ENCODE measurements at regions not wholly inside any gene's neighbourhood (a gene's known extent, or its start where the extent isn't known, plus 50 kb on each side); places are given as distances from the start of the nearest gene placed in this dataset.
"Not testable (repeated sequence)": the region's sequence is repeated elsewhere in the genome, so short reads cannot be mapped to it uniquely, and the experiment has no call there.

DNA sequence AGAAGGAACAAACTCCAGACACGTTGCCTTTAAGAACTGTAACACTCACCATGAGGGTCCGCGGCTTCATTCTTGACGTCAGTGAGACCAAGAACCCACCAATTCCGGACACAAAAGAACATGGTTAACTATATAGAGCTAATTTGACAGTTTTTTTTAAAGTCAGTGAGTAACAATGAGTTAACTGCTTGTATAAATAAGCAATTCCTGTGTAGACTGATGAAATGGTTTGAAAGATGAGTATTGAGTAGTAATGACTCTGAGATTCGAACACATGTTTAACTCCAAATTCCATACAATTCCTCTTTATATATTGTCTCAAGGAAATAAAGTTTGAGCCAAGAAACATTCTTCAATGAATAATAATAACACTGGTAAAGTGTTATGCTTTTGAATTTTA is 478.0 kb downstream of the MMUT start:
- Histone ChIP-seq H2BK12ac (ENCODE audit: insufficient read length, low read depth, low read length) (no peak overlapping the region), H3K79me1 (ENCODE audit: insufficient read depth, low read depth, low read length, poor library complexity, severe bottlenecking) (no peaks in the 10 kb centered on the region), H3K23me2 (ENCODE audit: insufficient read length, low read depth, low read length, poor library complexity, severe bottlenecking) (no peaks in the 10 kb centered on the region), H2AFZ (ENCODE audit: low read length) (no peak overlapping the region), H3K4me2 (ENCODE audit: insufficient read depth, insufficient read length, low read length) (no peak overlapping the region), H3T11ph (ENCODE audit: low read length) (no peak overlapping the region), H2AK5ac (ENCODE audit: insufficient read length, low read length) (no peak overlapping the region), H2BK5ac (ENCODE audit: insufficient read length, low read length) (no peak overlapping the region), H3K4me1 (ENCODE audit: insufficient read depth, low read length) (no peaks in the 10 kb centered on the region), H4K91ac (ENCODE audit: insufficient read length, low read depth, low read length) (no peak overlapping the region), H2BK15ac (ENCODE audit: low read depth, low read length) (no peak overlapping the region), H3K4ac (ENCODE audit: low read depth, low read length) (no peak overlapping the region), H3K9ac (ENCODE audit: extremely low read depth, insufficient read length, low read length) (no peak overlapping the region), H4K5ac (ENCODE audit: insufficient read length, low read depth, low read length) (no peak overlapping the region), H3K18ac (ENCODE audit: insufficient read length, low read depth, low read length) (no peak overlapping the region), H3K79me2 (ENCODE audit: insufficient read depth, low read length) (no peaks in the 10 kb centered on the region), H3K56ac (ENCODE audit: insufficient read length, low read depth, low read length) (no peak overlapping the region), H3K27ac (ENCODE audit: insufficient read length, low read depth, low read length) (no peak overlapping the region), H3K23ac (ENCODE audit: insufficient read length, low read depth, low read length) (no peak overlapping the region), H3K9me3 (ENCODE audit: control insufficient read depth, low read depth, low read length) (no peaks in the 10 kb centered on the region), H3K27me3 (ENCODE audit: insufficient read depth, low read length) (no peaks in the 10 kb centered on the region), H2BK120ac (ENCODE audit: low read depth, low read length, poor library complexity, severe bottlenecking) (no peak overlapping the region), H3K14ac (ENCODE audit: insufficient read depth, low read length) (no peak overlapping the region), H4K20me1 (ENCODE audit: control insufficient read depth, insufficient read depth, insufficient read length) (no peaks in the 10 kb centered on the region), H4K8ac (replicated peaks; ENCODE audit: insufficient read length, low read depth, low read length) (no peak overlapping the region), H2BK20ac (ENCODE audit: low read depth, low read length, poor library complexity, severe bottlenecking) (no peak overlapping the region)
- no peak overlapping the region for H3K4me3 Mint-ChIP-seq
- WGBS (ENCODE audit: extremely low coverage, insufficient read length, low lambda C conversion rate) = no CpG with 5 or more reads among the region's 6 CpGs
- no peak overlapping the region for H3K27ac Mint-ChIP-seq
- no peaks in the 10 kb centered on the region for H3K4me1 Mint-ChIP-seq
- no peak for DNase-seq
- H3K27me3 Mint-ChIP-seq (ENCODE audit: low read depth) = no peaks in the 10 kb centered on the region
- peaks cover 2 to 5% (median 3%) of the 10 kb centered on the region in 3 experiments; a peak in 4 of 7 replicates for H3K36me3 Mint-ChIP-seq (ENCODE audit: insufficient read depth in 1 of 3, low read depth in 3 of 3)
- TF ChIP-seq, protein P1, sequence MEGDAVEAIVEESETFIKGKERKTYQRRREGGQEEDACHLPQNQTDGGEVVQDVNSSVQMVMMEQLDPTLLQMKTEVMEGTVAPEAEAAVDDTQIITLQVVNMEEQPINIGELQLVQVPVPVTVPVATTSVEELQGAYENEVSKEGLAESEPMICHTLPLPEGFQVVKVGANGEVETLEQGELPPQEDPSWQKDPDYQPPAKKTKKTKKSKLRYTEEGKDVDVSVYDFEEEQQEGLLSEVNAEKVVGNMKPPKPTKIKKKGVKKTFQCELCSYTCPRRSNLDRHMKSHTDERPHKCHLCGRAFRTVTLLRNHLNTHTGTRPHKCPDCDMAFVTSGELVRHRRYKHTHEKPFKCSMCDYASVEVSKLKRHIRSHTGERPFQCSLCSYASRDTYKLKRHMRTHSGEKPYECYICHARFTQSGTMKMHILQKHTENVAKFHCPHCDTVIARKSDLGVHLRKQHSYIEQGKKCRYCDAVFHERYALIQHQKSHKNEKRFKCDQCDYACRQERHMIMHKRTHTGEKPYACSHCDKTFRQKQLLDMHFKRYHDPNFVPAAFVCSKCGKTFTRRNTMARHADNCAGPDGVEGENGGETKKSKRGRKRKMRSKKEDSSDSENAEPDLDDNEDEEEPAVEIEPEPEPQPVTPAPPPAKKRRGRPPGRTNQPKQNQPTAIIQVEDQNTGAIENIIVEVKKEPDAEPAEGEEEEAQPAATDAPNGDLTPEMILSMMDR (conservative IDR thresholded peaks at IDR 0.05) = no peak
- peaks cover 6 to 10% of the 10 kb centered on the region in 2 experiments; a peak in 4 of 5 replicates for H3K9me3 Mint-ChIP-seq

DNA sequence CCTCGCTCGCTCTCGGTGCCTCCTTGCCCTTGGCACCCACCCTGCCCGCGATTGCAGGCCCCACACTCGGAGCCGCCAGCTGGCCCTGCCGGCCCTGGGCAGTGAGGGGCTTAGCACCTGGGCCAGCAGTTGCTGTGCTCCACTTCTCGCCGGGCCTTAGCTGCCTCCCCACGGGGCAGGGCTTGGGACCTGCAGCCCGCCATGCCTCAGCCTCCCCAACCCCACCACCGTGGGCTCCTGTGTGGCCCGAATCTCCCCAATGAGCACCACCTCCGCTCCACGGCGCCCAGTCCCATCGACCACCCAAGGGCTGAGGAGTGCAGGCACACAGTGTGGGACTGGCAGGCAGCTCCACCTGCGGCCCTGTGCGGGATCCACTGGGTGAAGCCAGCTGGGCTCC is 479.1 kb downstream of the MMUT start:
- not testable (repeated sequence) for H2BK5ac ChIP-seq (ENCODE audit: insufficient read length, low read length); H3K23me2 ChIP-seq (ENCODE audit: insufficient read length, low read depth, low read length, poor library complexity, severe bottlenecking); H3K79me2 ChIP-seq (ENCODE audit: insufficient read depth, low read length); H3K27ac ChIP-seq (ENCODE audit: insufficient read length, low read depth, low read length); H3K56ac ChIP-seq (ENCODE audit: insufficient read length, low read depth, low read length); H2AFZ ChIP-seq (ENCODE audit: low read length); H3K4me1 Mint-ChIP-seq; H4K8ac ChIP-seq (replicated peaks; ENCODE audit: insufficient read length, low read depth, low read length); H3K14ac ChIP-seq (ENCODE audit: insufficient read depth, low read length); H2BK12ac ChIP-seq (ENCODE audit: insufficient read length, low read depth, low read length); H3K27me3 Mint-ChIP-seq (ENCODE audit: low read depth); H3K4me2 ChIP-seq (ENCODE audit: insufficient read depth, insufficient read length, low read length); H3K18ac ChIP-seq (ENCODE audit: insufficient read length, low read depth, low read length); H2BK15ac ChIP-seq (ENCODE audit: low read depth, low read length); H3K36me3 Mint-ChIP-seq (ENCODE audit: insufficient read depth in 1 of 3, low read depth in 3 of 3); H2AK5ac ChIP-seq (ENCODE audit: insufficient read length, low read length); H2BK20ac ChIP-seq (ENCODE audit: low read depth, low read length, poor library complexity, severe bottlenecking); H4K20me1 ChIP-seq (ENCODE audit: control insufficient read depth, insufficient read depth, insufficient read length); H3K23ac ChIP-seq (ENCODE audit: insufficient read length, low read depth, low read length); H4K5ac ChIP-seq (ENCODE audit: insufficient read length, low read depth, low read length); H4K91ac ChIP-seq (ENCODE audit: insufficient read length, low read depth, low read length); H3K4me1 ChIP-seq (ENCODE audit: insufficient read depth, low read length); H3K4me3 Mint-ChIP-seq; H3K79me1 ChIP-seq (ENCODE audit: insufficient read depth, low read depth, low read length, poor library complexity, severe bottlenecking); H3K9me3 ChIP-seq (ENCODE audit: control insufficient read depth, low read depth, low read length); H2BK120ac ChIP-seq (ENCODE audit: low read depth, low read length, poor library complexity, severe bottlenecking); H3K27me3 ChIP-seq (ENCODE audit: insufficient read depth, low read length); H3T11ph ChIP-seq (ENCODE audit: low read length); DNase-seq; H3K9ac ChIP-seq (ENCODE audit: extremely low read depth, insufficient read length, low read length); H3K4ac ChIP-seq (ENCODE audit: low read depth, low read length)
- no CpG with 5 or more reads among the region's 20 CpGs for WGBS (ENCODE audit: extremely low coverage, insufficient read length, low lambda C conversion rate)
- peaks cover 6 to 10% of the 10 kb centered on the region in 2 experiments; a peak in 4 of 5 replicates for H3K9me3 Mint-ChIP-seq
- H3K27ac Mint-ChIP-seq = peak overlapping the region in 1 of 3 experiments; percentile 35; a peak in 1 of 7 replicates

All from H9 (cell line).